ENCODE measurements at regions not wholly inside any gene's neighbourhood (a gene's known extent, or its start where the extent isn't known, plus 50 kb on each side); places are given as distances from the start of the nearest gene placed in this dataset.
"Not testable (repeated sequence)": the region's sequence is repeated elsewhere in the genome, so short reads cannot be mapped to it uniquely, and the experiment has no call there.

- DNase-seq = no peak
Measured at GRCh38 chr3:70620956-70621355, 308.5 kb upstream of the MDFIC2 start.

DNA sequence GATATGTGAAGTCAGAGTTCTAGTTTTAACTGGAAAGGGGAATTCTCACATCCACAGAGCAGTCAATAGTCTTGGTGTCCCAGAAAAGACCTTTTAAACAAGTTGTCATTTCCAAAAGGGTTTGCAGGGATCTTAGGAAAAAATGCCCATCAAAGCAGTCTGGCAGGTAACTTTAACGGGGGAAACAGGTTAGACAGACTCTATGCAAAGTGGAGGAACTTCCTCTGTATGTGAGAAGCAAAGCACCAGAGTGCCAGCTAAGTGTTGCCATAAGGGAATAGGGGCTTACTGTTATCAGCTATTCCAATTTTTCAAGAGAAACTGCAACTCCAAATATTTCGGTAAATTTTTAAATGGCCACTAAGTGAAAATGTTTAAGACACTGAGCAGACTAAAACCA is 307.9 kb upstream of the MDFIC2 start:
- no peak for DNase-seq

- no peak for DNase-seq
Measured at GRCh38 chr3:70618151-70618550, 305.7 kb upstream of the MDFIC2 start.

- DNase-seq = not testable (repeated sequence)
Measured at GRCh38 chr3:70617349-70617748, 304.9 kb upstream of the MDFIC2 start.

DNA sequence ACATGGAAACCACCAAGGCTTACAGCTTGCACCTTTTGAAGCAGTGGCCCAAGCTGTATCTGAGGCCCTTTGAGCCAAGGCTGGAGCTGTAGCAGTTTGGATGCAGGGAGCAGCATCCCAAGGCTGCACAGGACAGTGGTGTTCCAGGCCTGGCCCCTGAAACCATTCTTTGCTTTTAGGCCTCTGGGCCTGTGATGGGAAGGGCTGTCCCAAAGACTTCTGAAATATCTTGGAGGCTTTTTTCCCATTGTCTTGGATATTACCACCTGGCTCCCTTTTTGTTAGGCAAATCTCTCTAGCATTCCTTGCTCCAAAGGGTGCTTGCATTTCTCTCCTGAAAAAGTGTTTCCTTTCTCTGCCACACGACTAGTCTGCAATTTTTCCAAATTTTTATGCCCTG is 302.8 kb upstream of the MDFIC2 start:
- DNase-seq = no peak

GRCh38 chr3:70614111-70614510 is 301.7 kb upstream of the MDFIC2 start:
- no peak for DNase-seq

DNA sequence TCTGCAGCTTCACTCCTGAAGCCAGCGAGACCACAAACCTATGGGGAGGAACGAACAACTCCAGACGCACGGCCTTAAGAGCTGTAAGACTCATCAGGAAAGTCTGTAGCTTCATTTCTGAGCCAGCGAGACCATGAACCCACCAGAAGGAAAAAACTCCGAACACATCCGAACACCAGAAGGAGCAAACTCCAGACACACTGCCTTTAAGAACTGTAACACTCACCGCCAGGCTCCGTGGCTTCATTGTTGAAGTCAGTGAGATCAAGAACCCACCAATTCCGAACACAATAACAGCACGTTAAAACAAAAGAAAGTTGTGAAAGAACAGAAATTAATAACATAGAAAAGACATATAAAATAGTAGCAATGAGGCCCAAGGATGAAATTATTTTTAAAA is 300.5 kb upstream of the MDFIC2 start:
- no peak for DNase-seq

- not testable (repeated sequence) for DNase-seq
Measured at GRCh38 chr3:70611667-70612277, 299.3 kb upstream of the MDFIC2 start.

DNA sequence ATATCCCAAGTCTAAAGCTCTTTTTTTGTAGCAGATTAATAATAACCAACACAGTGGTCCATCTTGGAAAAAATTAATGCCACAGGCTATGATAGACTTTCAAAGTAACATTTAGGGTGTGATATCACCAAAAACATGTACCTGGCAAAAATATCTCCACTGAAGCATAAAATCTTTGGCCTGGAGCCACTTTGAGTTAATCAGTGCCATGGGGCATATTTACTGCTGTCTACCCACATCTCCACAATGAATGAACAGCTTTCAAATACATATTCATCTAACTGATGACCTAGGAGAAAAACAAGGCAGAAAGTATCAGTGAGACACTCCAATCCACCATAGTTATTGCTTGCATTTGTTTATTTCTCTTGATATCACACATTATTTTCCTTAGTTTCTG is 296.0 kb upstream of the MDFIC2 start:
- DNase-seq = no peak

DNA sequence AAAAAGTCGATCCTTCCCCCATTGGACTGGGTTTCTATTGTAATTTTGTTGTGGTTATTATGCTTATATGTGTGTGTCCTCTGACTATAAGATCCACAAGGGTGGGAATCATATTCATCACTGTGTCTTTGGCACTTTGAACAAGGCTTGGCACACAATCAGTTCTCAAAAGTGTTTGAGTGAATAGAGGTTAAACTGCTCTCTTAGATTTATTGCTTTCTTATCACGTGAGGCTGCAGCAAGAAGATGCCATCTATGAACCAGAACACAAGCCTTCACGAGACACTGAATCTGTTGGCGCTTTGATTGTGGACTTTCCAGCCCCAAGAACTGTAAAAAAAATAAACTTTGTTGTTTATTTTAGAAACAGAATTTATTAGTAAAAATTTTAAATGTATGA is 295.0 kb upstream of the MDFIC2 start:
- DNase-seq = no peak

DNA sequence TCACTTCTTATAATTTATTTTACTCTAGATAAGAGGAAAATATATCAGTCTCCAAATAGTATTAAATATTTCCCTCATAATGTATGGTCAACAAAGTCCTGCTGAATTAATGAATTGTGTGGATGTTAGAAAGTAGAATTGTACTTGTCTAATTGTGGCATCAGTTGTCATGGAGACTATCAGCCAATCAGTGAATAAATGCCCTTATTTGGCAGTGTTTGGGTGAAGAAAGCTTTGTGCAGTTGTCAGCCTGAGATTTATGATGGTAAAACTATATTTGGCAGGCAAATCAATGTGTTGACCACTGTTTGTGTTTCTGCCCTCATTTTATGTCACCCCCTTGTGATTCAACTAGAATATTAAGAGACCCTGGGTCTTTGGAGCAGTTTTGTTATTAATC is 293.6 kb upstream of the MDFIC2 start:
- DNase-seq = no peak

DNA sequence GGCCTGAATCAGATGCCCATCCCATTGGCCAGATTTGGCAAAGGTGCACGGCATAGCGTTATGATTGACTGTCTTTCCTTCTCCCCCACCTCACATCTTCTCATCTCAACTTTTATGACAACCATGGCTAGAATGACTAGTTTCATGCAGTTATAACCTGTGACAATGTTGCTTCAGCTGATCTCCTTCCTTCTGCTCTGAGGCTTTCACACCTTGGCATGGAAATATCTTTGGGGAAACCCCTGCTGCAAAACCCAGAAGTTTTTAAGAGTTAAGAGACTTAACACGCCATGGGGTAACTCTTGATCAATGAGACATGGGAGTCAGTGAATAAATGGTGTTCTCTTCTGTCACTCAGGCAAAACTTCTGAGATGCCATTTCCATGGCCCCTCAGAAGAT is 290.7 kb upstream of the MDFIC2 start:
- DNase-seq = no peak

GRCh38 chr3:70597312-70597711 is 284.9 kb upstream of the MDFIC2 start:
- DNase-seq = no peak

DNA sequence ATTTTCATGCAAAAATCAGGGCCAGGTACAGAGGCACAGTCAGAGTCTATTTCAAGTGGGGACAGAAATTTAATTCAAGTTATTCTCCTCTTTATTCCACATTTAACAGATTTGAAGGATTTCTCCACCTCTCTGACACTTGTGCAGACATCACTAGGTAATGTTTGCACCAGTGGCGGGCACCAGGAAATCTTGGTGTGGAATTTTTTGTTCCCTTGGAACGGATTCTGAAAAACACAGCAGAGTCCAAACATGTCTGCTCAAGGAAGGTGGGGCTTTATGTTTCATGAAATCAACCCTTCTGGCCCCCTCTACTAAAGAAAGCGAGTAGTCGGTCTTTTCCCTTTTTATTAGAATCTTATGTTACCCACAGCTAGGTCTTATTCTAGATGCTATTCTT is 271.2 kb upstream of the MDFIC2 start:
- no peak for DNase-seq

DNA sequence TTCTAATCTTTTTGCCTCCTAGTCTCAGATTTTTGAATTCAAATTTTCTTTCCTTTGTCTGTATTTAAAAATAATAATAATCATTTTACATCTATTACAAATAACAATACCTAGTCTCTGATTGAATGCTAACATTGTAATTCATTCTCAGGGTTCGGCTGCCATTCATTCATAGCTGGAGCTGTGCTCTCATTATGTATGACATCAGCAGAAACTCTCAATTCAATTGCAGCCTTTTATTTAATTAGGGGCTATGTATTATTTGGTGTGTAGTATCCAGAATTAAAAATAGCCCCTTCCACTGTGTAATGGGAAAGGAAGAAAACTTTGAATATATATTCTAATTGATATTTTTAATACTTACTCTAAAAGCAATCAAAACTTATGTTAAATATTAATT is 270.4 kb upstream of the MDFIC2 start:
- DNase-seq = no peak

- no peak for DNase-seq
Measured at GRCh38 chr3:70580021-70580420, 267.6 kb upstream of the MDFIC2 start.

DNA sequence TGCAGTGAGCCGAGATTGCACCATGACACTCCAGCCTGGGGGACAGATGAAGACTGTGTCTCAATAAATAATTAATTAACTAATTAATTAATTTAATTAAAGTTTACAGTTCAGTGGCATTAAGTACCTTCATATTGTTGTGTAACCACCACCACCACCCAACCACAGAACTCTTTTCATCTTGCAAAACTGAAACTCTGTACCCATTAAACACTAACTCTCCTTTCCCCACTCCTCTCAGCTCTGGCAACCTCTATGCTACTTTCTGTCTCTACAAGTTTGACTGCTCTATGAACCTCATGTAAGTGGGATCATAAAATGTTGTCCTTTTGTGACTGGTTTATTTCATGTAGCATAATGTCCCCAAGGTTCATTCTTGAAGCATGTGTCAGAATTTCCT is 259.3 kb upstream of the MDFIC2 start:
- DNase-seq = no peak

GRCh38 chr3:70570584-70570983 is 258.1 kb upstream of the MDFIC2 start:
- no peak for DNase-seq

GRCh38 chr3:70568626-70569025 is 256.2 kb upstream of the MDFIC2 start:
- DNase-seq = no peak

DNA sequence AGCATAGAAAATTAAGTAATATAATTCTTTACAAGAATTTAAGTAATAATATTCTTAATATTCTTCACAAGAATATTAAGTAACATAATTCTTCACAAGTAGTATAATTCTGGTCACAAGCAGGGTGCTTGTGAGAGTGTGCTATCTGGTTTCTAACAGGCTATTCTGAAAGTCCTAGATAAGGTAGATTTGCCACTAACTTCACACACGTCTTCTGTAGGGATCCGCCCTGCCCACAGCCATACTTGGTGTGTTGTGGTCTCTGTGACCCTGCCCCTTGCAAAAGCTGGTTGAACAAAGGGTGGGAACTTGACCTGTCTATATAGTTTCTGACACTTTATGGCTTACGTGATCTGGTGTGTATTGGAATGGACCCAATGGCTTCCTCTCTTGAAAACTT is 253.4 kb upstream of the MDFIC2 start:
- no peak for DNase-seq

DNA sequence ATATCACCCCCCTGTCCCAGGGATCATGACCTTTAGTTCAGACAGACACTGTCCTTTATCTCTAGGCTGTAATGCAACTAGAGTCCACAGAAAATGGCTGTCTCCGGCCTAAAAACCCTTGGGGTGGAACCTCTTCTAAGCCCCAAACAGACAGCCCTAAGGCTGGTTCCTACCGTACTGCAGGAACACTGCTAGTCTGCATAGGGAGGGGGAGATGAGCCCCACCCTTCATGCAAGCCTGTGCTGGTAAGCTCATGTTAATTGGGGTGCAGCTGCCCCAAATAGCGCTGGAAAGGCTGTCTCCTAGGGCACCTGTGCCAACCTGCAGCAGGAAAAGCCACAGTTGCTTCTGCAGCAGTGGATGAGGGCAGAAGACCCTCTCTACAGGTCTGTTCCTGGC is 252.1 kb upstream of the MDFIC2 start:
- no peak for DNase-seq

GRCh38 chr3:70561796-70562195 is 249.4 kb upstream of the MDFIC2 start:
- no peak for DNase-seq

DNA sequence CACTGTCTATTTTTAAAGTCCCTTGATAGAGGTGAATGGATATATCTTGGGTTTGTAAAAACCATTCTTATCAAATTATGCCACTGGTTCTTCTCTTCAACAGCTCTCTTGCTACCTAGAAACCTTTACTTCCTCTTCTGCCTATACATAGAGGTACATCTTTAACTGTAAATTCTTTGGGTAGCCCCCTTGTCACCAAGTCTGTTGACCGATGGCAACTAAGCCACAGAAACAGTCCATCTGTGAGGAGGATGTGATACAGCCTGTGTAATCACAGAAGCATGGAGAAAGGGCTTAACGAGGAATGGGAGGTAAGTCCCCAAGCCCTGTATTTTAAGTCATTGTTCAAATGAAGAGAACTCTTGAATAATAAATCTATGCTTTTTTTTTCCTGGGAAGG is 246.5 kb upstream of the MDFIC2 start:
- DNase-seq = no peak

- no peak for DNase-seq
Measured at GRCh38 chr3:70557976-70558375, 245.5 kb upstream of the MDFIC2 start.

DNA sequence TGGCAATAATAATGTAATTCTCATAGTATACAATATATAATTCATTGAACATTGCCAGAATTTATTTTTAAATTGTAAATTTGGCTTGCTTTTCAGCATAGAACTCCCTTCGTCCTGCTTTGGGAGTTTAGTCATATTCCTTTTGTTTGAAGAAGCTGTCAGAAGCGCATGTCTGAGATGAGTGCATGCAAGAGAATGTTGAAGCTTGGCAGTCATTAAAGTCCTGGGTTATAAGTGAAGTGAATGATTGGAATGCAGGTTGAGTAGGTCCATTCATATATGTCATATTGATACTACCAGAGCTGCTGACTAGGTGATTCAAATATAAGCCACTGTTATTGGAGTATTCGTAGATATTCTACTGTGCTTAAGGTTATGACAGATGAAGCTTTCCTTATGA is 243.6 kb upstream of the MDFIC2 start:
- no peak for DNase-seq

DNA sequence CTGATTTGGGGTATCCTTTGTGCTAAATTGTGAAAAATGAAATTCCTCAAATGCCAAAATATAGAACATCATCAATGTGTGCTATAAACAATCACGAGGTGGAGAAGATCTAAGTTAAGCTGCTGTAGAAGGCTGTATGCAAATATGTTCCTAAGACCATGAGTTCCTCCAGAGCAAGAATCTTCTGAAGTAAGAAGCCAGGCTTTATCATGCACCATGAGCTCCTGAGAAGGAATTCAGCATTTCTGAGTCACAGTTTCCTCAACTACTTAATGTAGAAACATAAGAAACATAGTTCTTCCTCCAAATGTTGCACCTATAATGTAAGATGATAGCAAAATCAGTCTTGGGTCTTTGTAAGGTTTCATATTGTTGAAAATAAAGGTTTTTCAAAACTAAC is 241.7 kb upstream of the MDFIC2 start:
- no peak for DNase-seq

Measured in NCI-H2029 treated with DMSO at 0.1 percent for 48 hours (cell line).